Lower leg skin (tissue), 3 donors: ENCODE measurements at regions not wholly inside any gene's neighbourhood (a gene's known extent, or its start where the extent isn't known, plus 50 kb on each side); places are given as distances from the start of the nearest gene placed in this dataset.

Experiments
- CTCF ChIP-seq, 3 donors: fragments of 450-650 bp; IDR thresholded peaks; one replicate each; pipeline ENCODE4 v1.5.1; 2016; ENCODE audit warnings: antibody characterized with exemption in 3 of 3, mild to moderate bottlenecking in 3 of 3, moderate library complexity in 2 of 3
- POLR2A ChIP-seq, 2 donors: fragments of 450-650 bp; IDR thresholded peaks; one replicate each; pipeline ENCODE4 v1.6.1; 2016 to 2017; ENCODE audit warnings: antibody characterized with exemption in 2 of 2, mild to moderate bottlenecking in 1 of 2, moderate library complexity in 1 of 2

DNA sequence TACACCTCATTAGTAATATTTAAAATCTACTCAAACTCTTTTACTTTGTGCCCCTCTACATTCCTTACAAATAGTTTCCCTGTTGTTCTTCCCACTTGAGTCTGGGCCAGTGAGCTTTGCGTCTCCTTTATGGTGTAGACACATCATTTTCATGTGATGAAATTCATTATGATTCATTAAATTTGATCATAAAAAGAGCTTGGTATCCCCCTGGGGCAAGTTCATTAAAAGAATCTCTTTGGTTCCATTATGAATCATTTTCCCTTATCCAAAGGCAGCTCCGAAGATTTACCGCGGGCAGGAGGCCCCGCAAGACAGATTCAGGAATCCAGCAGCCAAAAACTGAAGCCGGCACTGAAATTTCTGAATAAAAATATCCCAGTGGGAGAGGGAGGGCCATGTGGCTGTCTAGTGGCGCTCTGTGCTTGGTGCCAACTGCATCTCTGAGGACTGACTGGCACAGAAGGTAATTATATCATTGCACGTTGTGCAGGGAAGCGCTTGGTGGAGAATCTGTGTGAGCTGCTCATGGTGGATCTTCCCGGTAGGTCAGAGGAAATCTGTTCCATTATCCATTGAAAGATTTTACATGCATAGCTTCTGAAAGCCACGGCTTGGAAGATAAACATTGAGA, 151.4 kb upstream of the PITRM1 start:
- TF ChIP-seq CTCF (IDR thresholded peaks at IDR 0.05) = no peak
- TF ChIP-seq POLR2A (IDR thresholded peaks at IDR 0.05) = no peak
